ENCODE measurements at regions not wholly inside any gene's neighbourhood (a gene's known extent, or its start where the extent isn't known, plus 50 kb on each side); places are given as distances from the start of the nearest gene placed in this dataset.
A peak's percentile ranks its signal among the peaks of the same experiment; 100 is the strongest.
"Not testable (repeated sequence)": the region's sequence is repeated elsewhere in the genome, so short reads cannot be mapped to it uniquely, and the experiment has no call there.

GRCh38 chr9:82382887-82383616 is 394.5 kb downstream of the SPATA31D1 start:
- DNase-seq (ENCODE audit: low read depth): no peak

- DNase-seq (ENCODE audit: low read depth): no peak
These were observed 397.1 kb downstream of the SPATA31D1 start for GRCh38 chr9:82385633-82386032.

DNA sequence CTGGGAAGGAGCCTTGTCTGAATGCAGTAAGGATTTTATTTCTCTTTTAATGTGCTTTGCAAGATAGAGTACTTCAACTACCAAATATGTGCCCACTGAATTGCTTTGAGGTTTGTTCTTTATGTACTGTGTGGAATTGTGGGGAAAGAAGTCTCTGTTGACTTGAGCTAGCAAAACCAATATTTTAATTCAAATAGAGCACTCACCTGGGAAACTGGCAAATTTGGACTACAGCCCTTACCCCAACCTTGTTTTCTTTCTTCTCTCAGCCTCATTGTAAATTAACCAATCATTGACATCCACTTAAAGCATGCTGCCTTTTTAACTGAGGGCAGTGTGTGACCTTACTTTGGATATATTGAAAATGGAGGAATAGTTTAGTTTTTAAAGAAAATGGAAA is 409.0 kb downstream of the SPATA31D1 start:
- DNase-seq (ENCODE audit: low read depth): no peak

- peak; percentile 16 for DNase-seq (ENCODE audit: low read depth)
These were observed 415.8 kb downstream of the SPATA31D1 start for GRCh38 chr9:82404196-82404870.

DNA sequence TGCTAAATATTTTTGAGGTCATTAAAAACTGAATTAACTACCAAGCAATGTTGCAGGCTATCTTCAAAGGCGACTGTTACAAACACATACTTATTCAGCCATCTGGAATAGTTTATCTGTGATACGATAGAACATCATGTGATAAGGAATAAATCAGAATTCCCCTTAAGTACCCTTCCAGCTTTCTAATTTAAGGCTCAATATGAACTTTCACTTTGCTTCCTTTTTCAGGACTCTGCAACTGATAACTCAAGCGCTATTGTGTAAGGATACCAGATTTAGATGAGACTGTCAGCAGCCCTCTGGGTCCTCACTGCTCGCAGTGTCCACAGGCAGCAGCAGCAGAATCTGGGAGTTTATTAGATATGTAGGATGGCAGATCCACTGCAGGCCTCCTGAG is 416.3 kb downstream of the SPATA31D1 start:
- DNase-seq (ENCODE audit: low read depth): no peak

DNA sequence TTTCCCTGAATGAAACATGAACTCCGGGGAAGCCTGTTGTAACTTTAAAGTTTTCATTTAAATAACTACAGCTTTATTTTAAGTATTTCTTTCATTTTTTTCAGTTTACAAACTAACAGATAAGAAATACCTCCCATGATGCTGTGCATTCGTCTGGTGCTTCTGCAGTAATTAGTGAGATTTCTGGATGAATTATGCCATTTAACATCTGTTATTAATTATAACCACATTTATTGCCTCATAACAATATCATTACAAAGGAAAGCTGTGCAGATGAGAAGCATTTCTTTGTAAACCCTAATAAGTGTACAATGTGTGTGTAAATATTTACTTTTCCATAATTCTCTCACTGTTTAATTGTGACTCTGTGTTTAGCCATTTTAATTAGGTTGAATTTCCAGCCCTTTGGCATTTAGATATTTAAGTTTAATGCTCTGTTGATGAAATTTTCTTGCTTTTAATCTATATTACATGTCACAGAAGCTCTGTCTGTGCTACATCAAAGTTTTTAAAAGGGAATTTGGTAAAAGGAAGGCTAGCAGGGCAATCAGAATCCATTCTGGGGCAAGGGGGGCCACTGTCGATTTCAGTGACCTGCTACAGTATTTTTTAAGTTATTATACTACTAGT is 418.0 kb downstream of the SPATA31D1 start:
- DNase-seq (ENCODE audit: low read depth): no peak

DNA sequence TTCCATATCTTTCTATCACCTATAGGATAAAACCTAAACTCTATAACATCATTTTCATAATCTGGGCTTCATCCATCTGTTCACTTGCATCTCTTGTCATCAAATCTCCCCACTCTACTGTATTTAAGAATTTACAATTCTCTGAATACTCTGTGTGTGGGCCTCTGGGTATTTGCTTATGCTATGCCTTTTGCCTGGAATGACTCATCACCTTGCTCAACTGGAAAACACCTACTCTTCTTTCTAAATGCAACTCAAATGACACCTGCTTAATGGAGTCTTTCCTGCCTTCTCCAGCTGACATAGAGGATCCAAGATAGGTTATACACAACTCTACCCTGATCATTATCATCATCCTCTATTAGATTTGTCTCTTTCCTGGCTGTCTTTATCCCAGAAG is 421.7 kb downstream of the SPATA31D1 start:
- DNase-seq (ENCODE audit: low read depth): no peak

DNA sequence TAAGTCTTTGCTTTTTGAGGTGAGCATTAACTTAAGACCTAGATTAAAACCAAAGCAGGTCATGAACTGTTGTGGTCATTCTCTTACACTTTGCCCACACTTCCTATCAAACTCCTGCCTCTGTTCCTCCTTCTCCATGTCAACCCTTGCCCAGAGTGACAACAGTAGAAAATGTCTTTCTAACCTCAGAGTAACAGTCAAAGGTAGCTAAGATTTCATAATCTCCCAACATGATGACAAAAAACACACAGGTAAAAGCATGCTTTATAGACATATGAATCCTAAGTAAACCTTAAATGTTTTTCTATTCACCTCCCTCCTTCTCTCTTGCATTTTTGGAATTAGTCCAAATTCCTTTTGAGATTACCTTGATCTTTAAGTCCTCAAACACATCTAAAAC is 422.3 kb downstream of the SPATA31D1 start:
- no peak for DNase-seq (ENCODE audit: low read depth)

DNA sequence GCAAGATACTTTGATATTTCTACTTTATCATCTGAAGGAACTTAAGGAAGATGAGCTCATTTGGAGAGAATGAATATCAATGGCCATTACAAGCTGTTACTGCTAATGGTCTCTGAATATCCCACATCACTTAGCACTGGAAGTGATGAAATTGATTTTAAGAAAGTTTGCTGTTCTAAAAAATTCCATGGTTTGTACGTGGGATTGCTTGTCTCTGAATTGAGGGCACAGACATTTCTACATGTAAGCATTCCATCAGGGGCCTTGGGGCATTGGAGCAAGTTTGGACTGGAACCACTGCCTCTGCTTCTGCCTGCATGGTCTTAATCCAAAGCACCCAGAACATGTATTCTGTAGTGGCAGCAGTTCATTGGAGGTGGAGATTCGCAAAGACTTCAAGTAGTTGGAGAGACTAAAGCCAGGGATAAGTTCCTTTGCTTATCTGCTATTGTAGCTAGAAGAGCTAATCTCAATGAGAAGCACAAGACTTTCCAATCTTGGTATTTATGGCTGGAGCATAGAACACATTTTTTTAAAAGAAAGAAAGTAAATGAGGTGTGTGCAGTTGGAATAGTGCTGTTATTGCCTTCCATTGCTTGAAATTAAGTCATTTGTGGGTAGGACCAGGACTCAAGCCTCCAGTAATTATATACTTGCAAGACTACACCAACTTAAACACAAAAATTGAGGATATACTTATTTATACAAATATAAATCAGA is 424.2 kb downstream of the SPATA31D1 start:
- DNase-seq (ENCODE audit: low read depth): no peak

GRCh38 chr9:82417501-82417900 is 428.9 kb downstream of the SPATA31D1 start:
- peak; percentile 62 for DNase-seq (ENCODE audit: low read depth)

DNA sequence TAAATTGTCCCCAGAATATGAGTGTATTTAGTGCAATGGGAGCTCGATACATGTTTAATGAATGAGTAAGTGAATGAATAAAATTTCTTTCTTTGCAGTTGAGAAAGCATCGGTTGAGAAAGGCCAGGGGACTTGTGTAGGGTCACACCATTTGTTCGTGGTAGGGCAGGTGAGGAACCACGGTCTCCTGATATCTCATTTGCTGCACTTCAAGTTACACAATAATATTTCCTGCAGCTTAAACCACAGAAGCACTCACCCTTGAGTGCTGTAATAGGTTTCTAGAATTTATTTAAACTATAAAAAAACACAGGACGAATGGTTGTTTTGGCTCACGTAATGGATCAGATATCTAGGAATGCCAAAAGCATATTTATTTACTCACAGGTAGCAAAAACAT is 429.8 kb downstream of the SPATA31D1 start:
- DNase-seq (ENCODE audit: low read depth): no peak

DNA sequence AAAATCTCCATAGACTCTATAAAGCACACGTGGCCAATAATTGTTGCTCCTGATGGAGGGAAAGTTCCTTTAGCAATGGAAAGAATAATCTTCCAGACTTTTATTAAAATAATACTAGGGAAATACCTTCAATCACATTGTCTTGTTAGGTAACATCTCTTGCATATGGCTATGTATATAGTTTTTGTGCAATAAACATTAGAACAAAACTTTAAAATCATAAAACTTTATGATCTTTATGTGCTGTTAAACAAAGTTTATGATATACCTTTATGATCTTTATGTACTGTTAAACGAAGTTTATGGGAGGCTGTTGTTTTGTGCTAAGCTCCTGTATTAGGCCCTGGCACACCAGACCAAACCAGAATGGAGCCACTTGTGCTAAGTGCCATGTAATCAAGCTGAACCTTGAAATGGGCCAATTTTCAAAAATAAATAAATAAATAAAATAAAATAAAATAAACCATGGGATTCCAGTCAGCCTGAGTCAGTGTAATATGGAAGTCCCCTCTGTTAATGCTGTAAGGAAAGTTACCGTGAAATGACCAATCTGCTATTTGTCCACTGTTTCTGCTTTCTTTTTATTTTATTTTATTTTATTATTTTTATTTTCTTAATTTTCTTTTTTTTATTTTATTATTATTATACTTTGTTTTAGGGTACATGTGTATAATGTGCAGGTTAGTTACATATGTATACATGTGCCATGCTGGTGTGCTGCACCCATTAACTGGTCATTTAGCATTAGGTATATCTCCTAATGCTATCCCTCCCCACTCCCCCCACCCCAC is 431.3 kb downstream of the SPATA31D1 start:
- no peak for DNase-seq (ENCODE audit: low read depth)

- peak; percentile 55 for DNase-seq (ENCODE audit: low read depth)
These were observed 432.9 kb downstream of the SPATA31D1 start for GRCh38 chr9:82421498-82421897.

DNA sequence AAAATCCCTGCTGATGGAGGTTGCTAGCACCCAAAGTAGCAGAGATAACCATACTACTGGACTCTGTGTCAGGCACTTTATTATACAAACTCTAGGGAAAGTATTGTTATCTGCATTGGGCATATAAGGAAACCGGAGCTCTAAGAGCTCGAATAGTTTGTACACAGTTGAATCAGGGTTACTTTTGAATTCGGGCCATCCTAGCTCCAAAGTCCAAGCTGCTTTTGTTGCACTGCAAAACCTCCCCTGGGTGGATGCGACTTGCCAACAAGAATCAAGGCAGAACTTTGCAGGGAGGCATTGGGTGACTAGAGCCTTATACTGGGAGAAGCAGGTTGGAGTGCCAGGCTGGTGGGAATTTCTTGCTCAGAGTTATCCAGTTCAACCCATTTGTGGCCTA is 435.1 kb downstream of the SPATA31D1 start:
- DNase-seq (ENCODE audit: low read depth): no peak

DNA sequence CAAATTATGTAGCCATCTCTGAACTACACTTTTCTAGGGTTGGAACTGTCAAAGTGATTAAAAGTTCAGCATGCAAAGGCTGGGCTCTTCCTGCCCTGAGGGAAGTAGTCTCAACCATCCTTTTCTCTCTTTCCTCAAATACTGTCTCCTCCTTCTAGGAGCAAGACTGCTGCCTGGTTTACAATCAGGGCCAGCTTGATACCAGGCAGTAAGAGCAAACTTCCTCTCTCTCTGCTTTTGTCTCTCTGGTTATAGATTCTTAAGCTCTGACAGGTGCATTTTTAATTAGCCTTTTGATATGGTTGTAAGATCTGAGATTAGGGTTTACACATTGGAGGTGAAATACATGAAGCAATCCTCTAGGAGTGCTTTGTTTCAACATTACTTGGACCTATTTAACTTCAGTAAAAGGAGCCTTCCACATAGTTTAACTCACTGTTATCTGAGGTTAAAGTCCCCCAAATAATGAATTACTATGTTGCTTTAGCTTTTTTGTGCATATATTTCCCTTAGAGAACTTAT is 436.1 kb downstream of the SPATA31D1 start:
- no peak for DNase-seq (ENCODE audit: low read depth)

- no peak for DNase-seq (ENCODE audit: low read depth)
These were observed 442.5 kb downstream of the SPATA31D1 start for GRCh38 chr9:82431121-82431520.

- not testable (repeated sequence) for DNase-seq (ENCODE audit: low read depth)
These were observed 444.8 kb downstream of the SPATA31D1 start for GRCh38 chr9:82433290-82433931.

- no peak for DNase-seq (ENCODE audit: low read depth)
These were observed 447.9 kb downstream of the SPATA31D1 start for GRCh38 chr9:82436475-82436874.

DNA sequence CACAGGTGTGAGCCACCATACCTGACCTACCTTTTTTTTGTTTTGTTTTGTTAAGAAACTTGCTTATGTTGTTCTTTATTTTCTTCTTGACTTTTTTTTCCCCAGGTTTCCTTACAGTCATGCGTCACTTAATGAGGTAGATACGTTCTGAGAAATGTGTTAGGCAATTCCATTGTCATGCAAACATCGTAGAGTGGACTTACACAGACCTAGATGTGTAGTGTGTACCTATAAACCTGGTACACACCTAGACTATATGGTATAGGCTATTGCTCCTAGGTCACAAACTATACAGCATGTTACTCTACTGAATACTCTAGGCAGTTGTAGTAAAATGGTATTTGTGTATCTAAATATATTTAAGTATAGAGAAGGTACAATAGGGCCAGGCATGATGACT is 448.6 kb downstream of the SPATA31D1 start:
- not testable (repeated sequence) for DNase-seq (ENCODE audit: low read depth)

DNA sequence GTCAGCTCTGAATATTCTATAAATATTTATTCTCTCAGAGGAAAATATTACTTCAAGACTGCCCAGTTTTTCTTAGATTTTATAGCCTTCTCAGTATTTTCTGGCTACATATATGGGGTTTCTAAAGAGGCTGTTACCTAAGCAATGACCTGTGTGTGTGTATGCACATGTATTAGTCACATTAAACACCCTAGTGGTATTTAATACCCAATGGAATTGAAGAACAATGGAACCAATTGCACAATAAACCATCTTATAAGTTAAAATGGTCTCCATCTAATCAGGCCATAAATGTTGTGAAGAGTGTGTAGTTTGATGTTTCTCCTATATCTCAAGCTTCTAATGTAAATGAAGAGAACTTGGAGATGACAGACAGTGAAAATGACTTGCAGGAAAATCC is 450.0 kb downstream of the SPATA31D1 start:
- no peak for DNase-seq (ENCODE audit: low read depth)

DNA sequence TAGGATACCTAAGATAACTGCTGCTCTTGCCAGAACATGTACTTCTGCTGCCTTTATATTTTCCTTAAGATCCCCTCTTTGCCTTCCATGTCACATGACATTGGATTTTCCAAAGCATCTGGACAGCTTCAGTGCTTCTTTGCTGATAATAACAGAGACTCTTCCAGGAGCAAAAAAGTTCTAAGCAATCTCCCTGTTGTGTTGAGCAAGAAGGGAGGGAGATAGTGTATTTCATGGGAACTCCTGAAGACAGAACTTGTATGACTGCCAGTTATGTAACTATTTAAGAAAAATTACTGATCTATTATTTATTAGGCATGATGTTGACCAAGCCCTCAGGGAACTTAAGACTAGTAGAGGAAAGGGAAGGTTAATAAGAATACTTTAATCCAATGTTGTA is 454.7 kb downstream of the SPATA31D1 start:
- DNase-seq (ENCODE audit: low read depth): no peak

Data from fibroblast of gingiva (primary cell).